ENCODE measurements at regions not wholly inside any gene's neighbourhood (a gene's known extent, or its start where the extent isn't known, plus 50 kb on each side); places are given as distances from the start of the nearest gene placed in this dataset.

DNA sequence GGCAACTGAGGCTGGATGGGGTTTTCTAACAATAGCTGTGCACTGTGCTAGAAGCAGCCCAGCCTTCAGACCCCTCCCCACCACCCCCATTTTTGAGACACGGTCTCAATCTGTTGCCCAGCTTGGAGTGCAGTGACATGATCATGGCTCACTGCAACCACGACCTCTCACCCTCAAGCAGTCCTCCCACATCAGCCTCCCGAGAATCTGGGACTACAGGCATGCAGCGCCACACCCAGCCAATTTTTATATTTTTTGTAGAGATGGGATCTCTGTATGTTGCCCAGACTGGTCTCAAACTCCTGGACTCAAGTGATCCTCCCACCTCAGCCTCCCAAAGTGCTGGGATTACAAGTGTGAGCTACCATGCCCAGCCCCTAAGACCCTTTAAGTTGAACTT is 182.5 kb downstream of the DRD1 start:
- ATAC-seq = no peak
- TF ChIP-seq CSDC2 (CRISPR knock-in tag; IDR thresholded peaks at IDR 0.05) (no peak), POU6F1 (CRISPR knock-in tag; IDR thresholded peaks at IDR 0.05; ENCODE audit: borderline replicate concordance, low read depth) (no peak), ZFP3 (CRISPR knock-in tag; IDR thresholded peaks at IDR 0.05) (no peak), GLIS3 (CRISPR knock-in tag; IDR thresholded peaks at IDR 0.05) (no peak), RARB (CRISPR knock-in tag; IDR thresholded peaks at IDR 0.05) (no peak), SNAI2 (CRISPR knock-in tag; IDR thresholded peaks at IDR 0.05) (no peak), PATZ1 (CRISPR knock-in tag; IDR thresholded peaks at IDR 0.05; ENCODE audit: borderline replicate concordance) (no peak), ZNF70 (CRISPR knock-in tag; IDR thresholded peaks at IDR 0.05) (no peak), TCF4 (CRISPR knock-in tag; IDR thresholded peaks at IDR 0.05; ENCODE audit: borderline replicate concordance) (no peak), ZNF565 (CRISPR knock-in tag; conservative IDR thresholded peaks at IDR 0.05; ENCODE audit: low read depth) (no peak), ZC3H10 (CRISPR knock-in tag; IDR thresholded peaks at IDR 0.05) (no peak), ESRRG (CRISPR knock-in tag; IDR thresholded peaks at IDR 0.05) (no peak), ZNF8 (CRISPR knock-in tag; IDR thresholded peaks at IDR 0.05) (no peak), ARNTL (CRISPR knock-in tag; IDR thresholded peaks at IDR 0.05; ENCODE audit: borderline replicate concordance, low read depth) (no peak), BACH2 (CRISPR knock-in tag; IDR thresholded peaks at IDR 0.05; ENCODE audit: borderline replicate concordance) (no peak), OSR1 (CRISPR knock-in tag; IDR thresholded peaks at IDR 0.05) (no peak), ISL1 (CRISPR knock-in tag; IDR thresholded peaks at IDR 0.05) (no peak)
- TF ChIP-seq, protein P1, sequence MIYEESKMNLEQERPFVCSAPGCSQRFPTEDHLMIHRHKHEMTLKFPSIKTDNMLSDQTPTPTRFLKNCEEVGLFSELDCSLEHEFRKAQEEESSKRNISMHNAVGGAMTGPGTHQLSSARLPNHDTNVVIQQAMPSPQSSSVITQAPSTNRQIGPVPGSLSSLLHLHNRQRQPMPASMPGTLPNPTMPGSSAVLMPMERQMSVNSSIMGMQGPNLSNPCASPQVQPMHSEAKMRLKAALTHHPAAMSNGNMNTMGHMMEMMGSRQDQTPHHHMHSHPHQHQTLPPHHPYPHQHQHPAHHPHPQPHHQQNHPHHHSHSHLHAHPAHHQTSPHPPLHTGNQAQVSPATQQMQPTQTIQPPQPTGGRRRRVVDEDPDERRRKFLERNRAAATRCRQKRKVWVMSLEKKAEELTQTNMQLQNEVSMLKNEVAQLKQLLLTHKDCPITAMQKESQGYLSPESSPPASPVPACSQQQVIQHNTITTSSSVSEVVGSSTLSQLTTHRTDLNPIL (CRISPR knock-in tag; IDR thresholded peaks at IDR 0.05; ENCODE audit: low read depth) = no peak
- TF ChIP-seq, protein P2, sequence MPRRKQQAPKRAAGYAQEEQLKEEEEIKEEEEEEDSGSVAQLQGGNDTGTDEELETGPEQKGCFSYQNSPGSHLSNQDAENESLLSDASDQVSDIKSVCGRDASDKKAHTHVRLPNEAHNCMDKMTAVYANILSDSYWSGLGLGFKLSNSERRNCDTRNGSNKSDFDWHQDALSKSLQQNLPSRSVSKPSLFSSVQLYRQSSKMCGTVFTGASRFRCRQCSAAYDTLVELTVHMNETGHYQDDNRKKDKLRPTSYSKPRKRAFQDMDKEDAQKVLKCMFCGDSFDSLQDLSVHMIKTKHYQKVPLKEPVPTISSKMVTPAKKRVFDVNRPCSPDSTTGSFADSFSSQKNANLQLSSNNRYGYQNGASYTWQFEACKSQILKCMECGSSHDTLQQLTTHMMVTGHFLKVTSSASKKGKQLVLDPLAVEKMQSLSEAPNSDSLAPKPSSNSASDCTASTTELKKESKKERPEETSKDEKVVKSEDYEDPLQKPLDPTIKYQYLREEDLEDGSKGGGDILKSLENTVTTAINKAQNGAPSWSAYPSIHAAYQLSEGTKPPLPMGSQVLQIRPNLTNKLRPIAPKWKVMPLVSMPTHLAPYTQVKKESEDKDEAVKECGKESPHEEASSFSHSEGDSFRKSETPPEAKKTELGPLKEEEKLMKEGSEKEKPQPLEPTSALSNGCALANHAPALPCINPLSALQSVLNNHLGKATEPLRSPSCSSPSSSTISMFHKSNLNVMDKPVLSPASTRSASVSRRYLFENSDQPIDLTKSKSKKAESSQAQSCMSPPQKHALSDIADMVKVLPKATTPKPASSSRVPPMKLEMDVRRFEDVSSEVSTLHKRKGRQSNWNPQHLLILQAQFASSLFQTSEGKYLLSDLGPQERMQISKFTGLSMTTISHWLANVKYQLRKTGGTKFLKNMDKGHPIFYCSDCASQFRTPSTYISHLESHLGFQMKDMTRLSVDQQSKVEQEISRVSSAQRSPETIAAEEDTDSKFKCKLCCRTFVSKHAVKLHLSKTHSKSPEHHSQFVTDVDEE (CRISPR knock-in tag; IDR thresholded peaks at IDR 0.05) = no peak

DNA sequence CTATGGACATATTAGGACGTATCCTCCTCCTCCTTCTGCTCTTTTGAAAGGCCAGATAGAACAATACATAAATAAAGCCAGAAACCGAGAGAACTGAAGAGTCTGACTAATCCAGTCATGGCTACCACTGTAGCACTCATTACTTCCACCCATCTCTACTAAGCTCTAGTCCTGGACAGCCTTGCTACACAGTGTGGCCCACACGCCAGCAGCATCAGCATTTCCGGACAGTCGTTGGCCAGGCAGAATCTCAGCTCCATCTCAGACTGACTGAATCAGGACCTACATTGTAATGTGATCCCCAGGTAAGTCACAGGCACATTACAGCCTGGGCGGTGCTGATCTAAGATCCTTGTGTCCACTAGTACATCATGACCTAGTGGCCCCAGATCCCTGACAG is 182.9 kb downstream of the DRD1 start:
- ATAC-seq = no peak
- TF ChIP-seq ZC3H10 (CRISPR knock-in tag; IDR thresholded peaks at IDR 0.05) (no peak), ZNF8 (CRISPR knock-in tag; IDR thresholded peaks at IDR 0.05) (no peak), RARB (CRISPR knock-in tag; IDR thresholded peaks at IDR 0.05) (no peak), OSR1 (CRISPR knock-in tag; IDR thresholded peaks at IDR 0.05) (no peak), GLIS3 (CRISPR knock-in tag; IDR thresholded peaks at IDR 0.05) (no peak), ZNF70 (CRISPR knock-in tag; IDR thresholded peaks at IDR 0.05) (no peak), ISL1 (CRISPR knock-in tag; IDR thresholded peaks at IDR 0.05) (no peak), BACH2 (CRISPR knock-in tag; IDR thresholded peaks at IDR 0.05; ENCODE audit: borderline replicate concordance) (no peak), ESRRG (CRISPR knock-in tag; IDR thresholded peaks at IDR 0.05) (no peak), PATZ1 (CRISPR knock-in tag; IDR thresholded peaks at IDR 0.05; ENCODE audit: borderline replicate concordance) (no peak), ZFP3 (CRISPR knock-in tag; IDR thresholded peaks at IDR 0.05) (no peak), TOX (CRISPR knock-in tag; IDR thresholded peaks at IDR 0.05; ENCODE audit: borderline replicate concordance) (no peak), SNAI2 (CRISPR knock-in tag; IDR thresholded peaks at IDR 0.05) (no peak), ZFP30 (CRISPR knock-in tag; IDR thresholded peaks at IDR 0.05) (no peak), ZNF565 (CRISPR knock-in tag; conservative IDR thresholded peaks at IDR 0.05; ENCODE audit: low read depth) (no peak), TCF4 (CRISPR knock-in tag; IDR thresholded peaks at IDR 0.05; ENCODE audit: borderline replicate concordance) (no peak)
- TF ChIP-seq, protein P3, sequence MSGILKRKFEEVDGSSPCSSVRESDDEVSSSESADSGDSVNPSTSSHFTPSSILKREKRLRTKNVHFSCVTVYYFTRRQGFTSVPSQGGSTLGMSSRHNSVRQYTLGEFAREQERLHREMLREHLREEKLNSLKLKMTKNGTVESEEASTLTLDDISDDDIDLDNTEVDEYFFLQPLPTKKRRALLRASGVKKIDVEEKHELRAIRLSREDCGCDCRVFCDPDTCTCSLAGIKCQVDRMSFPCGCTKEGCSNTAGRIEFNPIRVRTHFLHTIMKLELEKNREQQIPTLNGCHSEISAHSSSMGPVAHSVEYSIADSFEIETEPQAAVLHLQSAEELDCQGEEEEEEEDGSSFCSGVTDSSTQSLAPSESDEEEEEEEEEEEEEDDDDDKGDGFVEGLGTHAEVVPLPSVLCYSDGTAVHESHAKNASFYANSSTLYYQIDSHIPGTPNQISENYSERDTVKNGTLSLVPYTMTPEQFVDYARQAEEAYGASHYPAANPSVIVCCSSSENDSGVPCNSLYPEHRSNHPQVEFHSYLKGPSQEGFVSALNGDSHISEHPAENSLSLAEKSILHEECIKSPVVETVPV (CRISPR knock-in tag; IDR thresholded peaks at IDR 0.05) = no peak
- TF ChIP-seq, protein P1 (CRISPR knock-in tag; IDR thresholded peaks at IDR 0.05; ENCODE audit: low read depth) = no peak
- TF ChIP-seq, protein P2 (CRISPR knock-in tag; IDR thresholded peaks at IDR 0.05) = no peak
